ENCODE measurements at regions not wholly inside any gene's neighbourhood (a gene's known extent, or its start where the extent isn't known, plus 50 kb on each side); places are given as distances from the start of the nearest gene placed in this dataset.

- TF ChIP-seq, protein P1, sequence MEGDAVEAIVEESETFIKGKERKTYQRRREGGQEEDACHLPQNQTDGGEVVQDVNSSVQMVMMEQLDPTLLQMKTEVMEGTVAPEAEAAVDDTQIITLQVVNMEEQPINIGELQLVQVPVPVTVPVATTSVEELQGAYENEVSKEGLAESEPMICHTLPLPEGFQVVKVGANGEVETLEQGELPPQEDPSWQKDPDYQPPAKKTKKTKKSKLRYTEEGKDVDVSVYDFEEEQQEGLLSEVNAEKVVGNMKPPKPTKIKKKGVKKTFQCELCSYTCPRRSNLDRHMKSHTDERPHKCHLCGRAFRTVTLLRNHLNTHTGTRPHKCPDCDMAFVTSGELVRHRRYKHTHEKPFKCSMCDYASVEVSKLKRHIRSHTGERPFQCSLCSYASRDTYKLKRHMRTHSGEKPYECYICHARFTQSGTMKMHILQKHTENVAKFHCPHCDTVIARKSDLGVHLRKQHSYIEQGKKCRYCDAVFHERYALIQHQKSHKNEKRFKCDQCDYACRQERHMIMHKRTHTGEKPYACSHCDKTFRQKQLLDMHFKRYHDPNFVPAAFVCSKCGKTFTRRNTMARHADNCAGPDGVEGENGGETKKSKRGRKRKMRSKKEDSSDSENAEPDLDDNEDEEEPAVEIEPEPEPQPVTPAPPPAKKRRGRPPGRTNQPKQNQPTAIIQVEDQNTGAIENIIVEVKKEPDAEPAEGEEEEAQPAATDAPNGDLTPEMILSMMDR (IDR thresholded peaks at IDR 0.05; ENCODE audit: extremely low read depth, insufficient read depth, missing control alignments) = no peak
- DNase-seq (ENCODE audit: low spot score) = no peak
- in situ Hi-C loops (cut with MboI; ENCODE audit: low pct_unique_long_range_greater_than_20kb, low sequenced_read_pairs, unreplicated experiment) = no loop called here
Measured at GRCh38 chr1:4153571-4153970, 253.5 kb upstream of the C1orf174 start.

GRCh38 chr1:4156241-4156973 is 256.3 kb upstream of the C1orf174 start:
- in situ Hi-C loops (cut with MboI; ENCODE audit: low pct_unique_long_range_greater_than_20kb, low sequenced_read_pairs, unreplicated experiment) = no loop called here
- TF ChIP-seq, protein P1 (IDR thresholded peaks at IDR 0.05; ENCODE audit: extremely low read depth, insufficient read depth, missing control alignments) = no peak
- no peak for DNase-seq (ENCODE audit: low spot score)

- DNase-seq (ENCODE audit: low spot score) = no peak
- TF ChIP-seq, protein P1 (IDR thresholded peaks at IDR 0.05; ENCODE audit: extremely low read depth, insufficient read depth, missing control alignments) = no peak
- in situ Hi-C loops (cut with MboI; ENCODE audit: low pct_unique_long_range_greater_than_20kb, low sequenced_read_pairs, unreplicated experiment) = no loop called here
Measured at GRCh38 chr1:4160181-4160580, 260.1 kb upstream of the C1orf174 start.

DNA sequence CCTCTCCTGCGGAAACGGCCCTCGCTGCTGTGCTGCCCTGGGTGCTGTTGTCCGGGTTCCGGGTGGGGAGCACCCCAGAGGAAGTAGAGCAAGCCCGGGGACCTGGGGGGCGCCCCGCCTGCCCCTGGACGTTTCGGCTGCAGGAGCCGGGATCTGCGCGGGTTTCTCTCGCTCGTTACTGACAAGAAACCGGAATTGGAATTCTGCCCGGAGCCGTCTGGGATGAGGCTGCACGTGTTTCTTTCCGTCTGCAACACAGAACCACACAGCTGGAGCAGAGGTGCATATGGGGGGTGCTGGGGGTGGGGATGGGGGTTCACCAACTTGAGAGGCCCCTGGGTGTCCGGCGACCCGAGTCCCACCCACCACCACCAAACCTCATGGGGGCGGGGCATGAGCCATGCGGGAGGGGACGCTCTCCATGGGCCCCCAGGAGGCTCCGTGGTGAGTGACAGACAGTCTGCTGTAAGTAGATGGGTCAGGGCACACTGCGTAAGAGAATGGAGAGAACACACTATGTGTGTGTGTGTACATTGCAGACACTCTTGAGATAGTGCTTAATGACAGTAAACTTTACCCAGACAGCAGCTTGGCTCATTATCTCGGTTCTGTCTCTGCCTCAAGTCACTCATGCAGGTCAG is 261.4 kb upstream of the C1orf174 start:
- in situ Hi-C loops (cut with MboI; ENCODE audit: low pct_unique_long_range_greater_than_20kb, low sequenced_read_pairs, unreplicated experiment) = no loop called here
- TF ChIP-seq, protein P1 (IDR thresholded peaks at IDR 0.05; ENCODE audit: extremely low read depth, insufficient read depth, missing control alignments) = no peak
- DNase-seq (ENCODE audit: low spot score) = no peak

DNA sequence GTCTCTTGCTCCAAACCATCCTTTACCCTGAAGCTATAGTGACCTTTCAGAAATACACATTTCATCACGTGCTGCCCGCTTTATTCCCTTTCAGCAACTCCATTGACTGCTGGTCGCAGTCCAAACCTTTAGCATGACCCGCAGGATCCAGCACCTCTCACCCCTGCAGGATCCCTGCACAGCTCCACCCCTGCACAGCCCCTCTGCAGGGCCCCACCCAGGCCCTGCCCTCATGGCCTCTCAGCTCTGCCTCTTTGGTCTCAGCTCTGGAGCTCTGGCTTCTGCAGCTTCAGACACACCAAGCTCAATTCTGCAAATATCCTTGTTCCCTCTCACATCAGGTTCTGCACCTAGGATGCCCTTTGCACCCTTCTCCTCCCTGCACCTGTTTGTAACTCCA is 264.9 kb upstream of the C1orf174 start:
- TF ChIP-seq, protein P1 (IDR thresholded peaks at IDR 0.05; ENCODE audit: extremely low read depth, insufficient read depth, missing control alignments) = no peak
- in situ Hi-C loops (cut with MboI; ENCODE audit: low pct_unique_long_range_greater_than_20kb, low sequenced_read_pairs, unreplicated experiment) = no loop called here
- no peak for DNase-seq (ENCODE audit: low spot score)

DNA sequence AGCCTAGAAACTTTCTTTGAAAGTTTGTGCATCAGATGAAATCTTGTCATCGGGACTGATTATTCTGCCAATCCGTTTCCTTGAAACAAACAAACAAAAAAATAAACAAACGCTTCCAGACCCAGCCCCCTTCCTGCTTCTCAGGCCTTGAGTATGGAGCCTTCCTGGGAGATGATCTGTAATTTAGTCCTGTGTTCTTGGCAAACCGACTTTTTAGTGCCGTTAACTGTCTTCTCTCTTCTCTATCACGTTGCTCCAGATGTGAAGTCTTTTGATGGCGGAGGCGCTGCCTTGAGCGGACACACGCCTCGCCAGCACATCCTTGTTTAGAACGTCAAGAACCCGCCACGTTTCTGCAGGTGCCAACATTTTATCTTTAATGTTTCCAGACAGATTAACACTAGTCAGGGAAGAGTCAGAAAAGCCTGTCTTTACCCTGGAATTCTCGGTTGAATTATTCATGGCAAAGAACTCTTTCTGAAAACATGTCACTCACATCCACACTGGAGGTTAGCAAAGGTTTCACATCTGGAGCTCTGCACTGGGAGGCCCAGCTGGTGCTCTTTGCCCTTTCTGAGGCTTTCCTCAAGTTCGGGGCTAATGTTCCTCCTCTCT is 265.7 kb upstream of the C1orf174 start:
- TF ChIP-seq, protein P1 (IDR thresholded peaks at IDR 0.05; ENCODE audit: extremely low read depth, insufficient read depth, missing control alignments) = no peak
- in situ Hi-C loops (cut with MboI; ENCODE audit: low pct_unique_long_range_greater_than_20kb, low sequenced_read_pairs, unreplicated experiment) = no loop called here
- no peak for DNase-seq (ENCODE audit: low spot score)
